ENCODE measurements at regions not wholly inside any gene's neighbourhood (a gene's known extent, or its start where the extent isn't known, plus 50 kb on each side); places are given as distances from the start of the nearest gene placed in this dataset.

GRCh38 chr4:162705130-162705803 is 461.4 kb downstream of the NAF1 start:
- no peak for DNase-seq (ENCODE audit: low read depth)
- no peak for TF ChIP-seq CTCF (conservative IDR thresholded peaks at IDR 0.05; ENCODE audit: control insufficient read depth, insufficient read depth, low read depth, low read length)
- H3K4me3 ChIP-seq (ENCODE audit: control insufficient read depth, low read depth, low read length), result no peak overlapping the region

- TF ChIP-seq CTCF (conservative IDR thresholded peaks at IDR 0.05; ENCODE audit: control insufficient read depth, insufficient read depth, low read depth, low read length), result no peak
- no peak for DNase-seq (ENCODE audit: low read depth)
These were observed 465.8 kb downstream of the NAF1 start for GRCh38 chr4:162700815-162701361.

GRCh38 chr4:162700358-162700757 is 466.3 kb downstream of the NAF1 start:
- DNase-seq (ENCODE audit: low read depth), result no peak
- TF ChIP-seq CTCF (conservative IDR thresholded peaks at IDR 0.05; ENCODE audit: control insufficient read depth, insufficient read depth, low read depth, low read length), result no peak
- H3K4me3 ChIP-seq (ENCODE audit: control insufficient read depth, low read depth, low read length), result no peak overlapping the region

More at GRCh38 chr4:162700815-162701361, 465.8 kb downstream of the NAF1 start:
- no peak overlapping the region for H3K4me3 ChIP-seq (ENCODE audit: control insufficient read depth, low read depth, low read length)

- no peak for DNase-seq (ENCODE audit: low read depth)
- no peak for TF ChIP-seq CTCF (conservative IDR thresholded peaks at IDR 0.05; ENCODE audit: control insufficient read depth, insufficient read depth, low read depth, low read length)
- no peak overlapping the region for H3K4me3 ChIP-seq (ENCODE audit: control insufficient read depth, low read depth, low read length)
These were observed 467.1 kb downstream of the NAF1 start for GRCh38 chr4:162699629-162700028.

GRCh38 chr4:162685410-162685809 is 481.3 kb downstream of the NAF1 start:
- no peak overlapping the region for H3K4me3 ChIP-seq (ENCODE audit: control insufficient read depth, low read depth, low read length)
- no peak for TF ChIP-seq CTCF (conservative IDR thresholded peaks at IDR 0.05; ENCODE audit: control insufficient read depth, insufficient read depth, low read depth, low read length)
- DNase-seq (ENCODE audit: low read depth), result no peak

- TF ChIP-seq CTCF (conservative IDR thresholded peaks at IDR 0.05; ENCODE audit: control insufficient read depth, insufficient read depth, low read depth, low read length), result no peak
- H3K4me3 ChIP-seq (ENCODE audit: control insufficient read depth, low read depth, low read length), result no peak overlapping the region
- no peak for DNase-seq (ENCODE audit: low read depth)
These were observed 481.7 kb downstream of the NAF1 start for GRCh38 chr4:162684998-162685397.
